ENCODE measurements at regions not wholly inside any gene's neighbourhood (a gene's known extent, or its start where the extent isn't known, plus 50 kb on each side); places are given as distances from the start of the nearest gene placed in this dataset.
A peak's percentile ranks its signal among the peaks of the same experiment; 100 is the strongest.

- H3K9ac ChIP-seq (ENCODE audit: low read depth, low read length, poor library complexity, severe bottlenecking), result no peak overlapping the region
- no peaks in the 10 kb centered on the region for H3K9me3 ChIP-seq (ENCODE audit: insufficient read depth, low read depth, low read length)
- no peaks in the 10 kb centered on the region for H4K20me1 ChIP-seq (ENCODE audit: insufficient read depth, low read length, poor library complexity, severe bottlenecking)
- no peak overlapping the region for H3K4me3 ChIP-seq (ENCODE audit: low read length, poor library complexity, severe bottlenecking)
- H3K79me2 ChIP-seq (ENCODE audit: insufficient read depth, low read length), result no peaks in the 10 kb centered on the region
- no peaks in the 10 kb centered on the region for H3K4me1 ChIP-seq (ENCODE audit: insufficient read depth, low read length, poor library complexity, severe bottlenecking)
- no peaks in the 10 kb centered on the region for H3F3A ChIP-seq (ENCODE audit: low read depth)
- H3K9me2 ChIP-seq (replicated peaks; ENCODE audit: low read depth, low read length), result no peaks in the 10 kb centered on the region
- TF ChIP-seq CTCF (conservative IDR thresholded peaks at IDR 0.05; ENCODE audit: low read length) (peak; percentile 53), EZH2phosphoT487 (IDR thresholded peaks at IDR 0.05; ENCODE audit: borderline replicate concordance) (no peak)
- H2AFZ ChIP-seq (ENCODE audit: low read length), result no peak overlapping the region
- no peaks in the 10 kb centered on the region for H3K27me3 ChIP-seq (ENCODE audit: insufficient read depth, low read length, poor library complexity, severe bottlenecking)
- H3K36me3 ChIP-seq (ENCODE audit: insufficient read depth, low read length), result no peaks in the 10 kb centered on the region
- no peak overlapping the region for H3K4me2 ChIP-seq (ENCODE audit: low read depth, low read length, poor library complexity, severe bottlenecking)
These were observed 397.2 kb downstream of the TMEM182 start for GRCh38 chr2:103159018-103159417.

- no peaks in the 10 kb centered on the region for H3K79me2 ChIP-seq (ENCODE audit: insufficient read depth, low read length)
- no peaks in the 10 kb centered on the region for H3K4me1 ChIP-seq (ENCODE audit: insufficient read depth, low read length, poor library complexity, severe bottlenecking)
- no peaks in the 10 kb centered on the region for H3K27me3 ChIP-seq (ENCODE audit: insufficient read depth, low read length, poor library complexity, severe bottlenecking)
- no peaks in the 10 kb centered on the region for H3K9me3 ChIP-seq (ENCODE audit: insufficient read depth, low read depth, low read length)
- no peaks in the 10 kb centered on the region for H4K20me1 ChIP-seq (ENCODE audit: insufficient read depth, low read length, poor library complexity, severe bottlenecking)
- no peak overlapping the region for H3K4me2 ChIP-seq (ENCODE audit: low read depth, low read length, poor library complexity, severe bottlenecking)
- H3F3A ChIP-seq (ENCODE audit: low read depth), result no peaks in the 10 kb centered on the region
- no peaks in the 10 kb centered on the region for H3K36me3 ChIP-seq (ENCODE audit: insufficient read depth, low read length)
- H3K9ac ChIP-seq (ENCODE audit: low read depth, low read length, poor library complexity, severe bottlenecking), result no peak overlapping the region
- TF ChIP-seq EZH2phosphoT487 (IDR thresholded peaks at IDR 0.05; ENCODE audit: borderline replicate concordance) (no peak), CTCF (conservative IDR thresholded peaks at IDR 0.05; ENCODE audit: low read length) (peak; percentile 93)
- no peak overlapping the region for H3K4me3 ChIP-seq (ENCODE audit: low read length, poor library complexity, severe bottlenecking)
- H3K9me2 ChIP-seq (replicated peaks; ENCODE audit: low read depth, low read length), result no peaks in the 10 kb centered on the region
- H2AFZ ChIP-seq (ENCODE audit: low read length), result no peak overlapping the region
These were observed 399.8 kb downstream of the TMEM182 start for GRCh38 chr2:103161456-103162289.

- H3K4me2 ChIP-seq (ENCODE audit: low read depth, low read length, poor library complexity, severe bottlenecking), result no peak overlapping the region
- H2AFZ ChIP-seq (ENCODE audit: low read length), result no peak overlapping the region
- no peaks in the 10 kb centered on the region for H3F3A ChIP-seq (ENCODE audit: low read depth)
- no peaks in the 10 kb centered on the region for H3K9me2 ChIP-seq (replicated peaks; ENCODE audit: low read depth, low read length)
- no peaks in the 10 kb centered on the region for H3K4me1 ChIP-seq (ENCODE audit: insufficient read depth, low read length, poor library complexity, severe bottlenecking)
- no peak overlapping the region for H3K9ac ChIP-seq (ENCODE audit: low read depth, low read length, poor library complexity, severe bottlenecking)
- TF ChIP-seq EZH2phosphoT487 (IDR thresholded peaks at IDR 0.05; ENCODE audit: borderline replicate concordance), result no peak
- TF ChIP-seq CTCF (conservative IDR thresholded peaks at IDR 0.05; ENCODE audit: low read length), result no peak
- H3K79me2 ChIP-seq (ENCODE audit: insufficient read depth, low read length), result no peaks in the 10 kb centered on the region
- H3K27me3 ChIP-seq (ENCODE audit: insufficient read depth, low read length, poor library complexity, severe bottlenecking), result no peaks in the 10 kb centered on the region
- H4K20me1 ChIP-seq (ENCODE audit: insufficient read depth, low read length, poor library complexity, severe bottlenecking), result no peaks in the 10 kb centered on the region
- H3K9me3 ChIP-seq (ENCODE audit: insufficient read depth, low read depth, low read length), result no peaks in the 10 kb centered on the region
- no peak overlapping the region for H3K4me3 ChIP-seq (ENCODE audit: low read length, poor library complexity, severe bottlenecking)
- H3K36me3 ChIP-seq (ENCODE audit: insufficient read depth, low read length), result no peaks in the 10 kb centered on the region
These were observed 402.9 kb downstream of the TMEM182 start for GRCh38 chr2:103164748-103165147.
